Right cardiac atrium (tissue), 5 donors: ENCODE measurements at regions not wholly inside any gene's neighbourhood (a gene's known extent, or its start where the extent isn't known, plus 50 kb on each side); places are given as distances from the start of the nearest gene placed in this dataset.
"Not testable (repeated sequence)": the region's sequence is repeated elsewhere in the genome, so short reads cannot be mapped to it uniquely, and the experiment has no call there.

ENCODE experiments used
- ATAC-seq, 2 donors: fragments of 200-7000 bp; cut with Tn5 transposase; one replicate each; pipeline versions ENCODE4 v1.8.0 to v1.9.1; 2020; ENCODE audit warnings: moderate library complexity in 2 of 2, mild to moderate bottlenecking in 1 of 2
- DNase-seq, 3 donors: peaks; one replicate each; pipeline ENCODE4 v3.0.0-alpha.2; 2020
- H3K27ac ChIP-seq: one replicate; pipeline ENCODE4 v1.5.1; 2013; ENCODE audit warnings: mild to moderate bottlenecking, low read length, control low read depth, moderate library complexity
- H3K27me3 ChIP-seq: one replicate; pipeline ENCODE4 v1.6.1; 2013; ENCODE audit not compliant: control insufficient read depth, insufficient read depth
- H3K4me1 ChIP-seq: one replicate; pipeline ENCODE4 v1.6.1; 2013; ENCODE audit warnings: low read length; ENCODE audit not compliant: control insufficient read depth, insufficient read depth
- H3K4me3 ChIP-seq: one replicate; pipeline ENCODE4 v1.5.1; 2013; ENCODE audit warnings: low read length, control low read depth
- H3K9me3 ChIP-seq: one replicate; pipeline ENCODE4 v1.6.1; 2013; ENCODE audit warnings: low read length; ENCODE audit not compliant: control insufficient read depth
- WGBS: extraction: QIAGEN DNeasy Blood & Tissue Kit; methylation state at CpG from one replicate; pipeline ENCODE4 v1.1.7; 2013; 5-methylcytosine and 5-hydroxymethylcytosine counted together
- intact Hi-C, 4 donors: fragments of 100-400 bp; cut with DNase I; formaldehyde crosslinking; loops; one replicate each; pipeline versions ENCODE4 v1.11.0 to v1.14.0; 2022 to 2023
- donor health status: healthy with polysubstance abuse.
- donor health status: DM: no; HTN: yes; CAD: no.
- donor health status: DM: no; HTN: no; CAD: no.
- donor health status: DM: no; HTN: yes; CAD: no; lungs with severe emphysema.
- donor health status: DM: yes; HTN: yes; CAD: no.

GRCh38 chr6:22133357-22133756, 163.5 kb downstream of the PRL start:
- no peak overlapping the region for H3K27ac ChIP-seq
- DNase-seq (no peak), ATAC-seq (no peak)
- 72% methylated on average over 4 of the region's 4 CpGs for WGBS
- intact Hi-C loops, result no loop called here
- H3K4me3 ChIP-seq, result no peak overlapping the region
- no peaks in the 10 kb centered on the region for H3K27me3 ChIP-seq
- no peaks in the 10 kb centered on the region for H3K9me3 ChIP-seq
- no peaks in the 10 kb centered on the region for H3K4me1 ChIP-seq

GRCh38 chr6:22134308-22134707, 162.5 kb downstream of the PRL start:
- 90% methylated on average over 3 of the region's 3 CpGs for WGBS
- no peak for ATAC-seq

GRCh38 chr6:22135395-22135794, 161.4 kb downstream of the PRL start:
- WGBS, result 79% methylated on average over 1 of the region's 1 CpG
- Histone ChIP-seq H3K27me3 (no peaks in the 10 kb centered on the region), H3K4me1 (no peaks in the 10 kb centered on the region), H3K4me3 (no peak overlapping the region), H3K27ac (no peak overlapping the region), H3K9me3 (no peaks in the 10 kb centered on the region)
- DNase-seq, result no peak
- intact Hi-C loops, result no loop called here
- ATAC-seq, result no peak

More at GRCh38 chr6:22134308-22134707, 162.5 kb downstream of the PRL start:
- Histone ChIP-seq H3K4me1 (no peaks in the 10 kb centered on the region), H3K9me3 (no peaks in the 10 kb centered on the region), H3K27me3 (no peaks in the 10 kb centered on the region), H3K27ac (no peak overlapping the region), H3K4me3 (no peak overlapping the region)
- intact Hi-C loops, result no loop called here
- no peak for DNase-seq

- H3K27ac ChIP-seq, H3K4me3 ChIP-seq, H3K9me3 ChIP-seq, H3K27me3 ChIP-seq, H3K4me1 ChIP-seq, ATAC-seq: not testable (repeated sequence)
- intact Hi-C loops, result loop anchor here in 2 of 4 donors (10.0 kb wide), 1 partner anchor 546 kb away; the partner anchor contains the start of gene SOX4 (in 2 of the 2)
- peak in 1 of 3 donors; percentile 27 for DNase-seq
- 68% methylated on average over 10 of the region's 10 CpGs for WGBS
These were observed 156.1 kb downstream of the PRL start for GRCh38 chr6:22140736-22141135.

GRCh38 chr6:22141241-22141745, 155.5 kb downstream of the PRL start:
- DNase-seq, result no peak
- ATAC-seq, result peak in 1 of 2 donors; percentile 24
- Histone ChIP-seq H3K27me3 (no peaks in the 10 kb centered on the region), H3K9me3 (no peaks in the 10 kb centered on the region), H3K4me3 (no peak overlapping the region), H3K27ac (no peak overlapping the region), H3K4me1 (peaks cover 2% of the 10 kb centered on the region)
- WGBS, result 43% methylated on average over 5 of the region's 5 CpGs
- intact Hi-C loops, result loop anchor here in 2 of 4 donors (10.0 kb wide), 1 partner anchor 546 kb away; the partner anchor contains the start of gene SOX4 (in 2 of the 2)

- H3K27me3 ChIP-seq, result no peaks in the 10 kb centered on the region
- DNase-seq, result no peak
- intact Hi-C loops, result loop anchor here in 2 of 4 donors (10.0 kb wide), 1 partner anchor 548 kb away; the partner anchor contains the start of gene SOX4 (in 2 of the 2)
- H3K27ac ChIP-seq, result no peak overlapping the region
- no peak overlapping the region for H3K4me3 ChIP-seq
- peaks cover 5% of the 10 kb centered on the region for H3K4me1 ChIP-seq
- H3K9me3 ChIP-seq, result no peaks in the 10 kb centered on the region
- no peak for ATAC-seq
- 59% methylated on average over 7 of the region's 7 CpGs for WGBS
These were observed 154.0 kb downstream of the PRL start for GRCh38 chr6:22142856-22143255.

GRCh38 chr6:22145376-22145775, 151.5 kb downstream of the PRL start:
- Histone ChIP-seq H3K9me3 (no peaks in the 10 kb centered on the region), H3K27me3 (no peaks in the 10 kb centered on the region), H3K27ac (no peak overlapping the region), H3K4me3 (no peak overlapping the region), H3K4me1 (peaks cover 13% of the 10 kb centered on the region)
- ATAC-seq (no peak), DNase-seq (no peak)
- 46% methylated on average over 3 of the region's 3 CpGs for WGBS
- intact Hi-C loops, result loop anchor here in 2 of 4 donors (10.0 kb wide), 1 partner anchor 551 kb away; the partner anchor contains the start of gene SOX4 (in 2 of the 2)

- H3K27ac ChIP-seq, result no peak overlapping the region
- H3K4me3 ChIP-seq, result no peak overlapping the region
- DNase-seq (peak in 1 of 3 donors; percentile 47), ATAC-seq (peak; percentile 54)
- intact Hi-C loops, result loop anchor here in 2 of 4 donors (10.0 kb wide), 1 partner anchor 551 kb away; the partner anchor contains the start of gene SOX4 (in 2 of the 2)
- no peaks in the 10 kb centered on the region for H3K9me3 ChIP-seq
- no peaks in the 10 kb centered on the region for H3K27me3 ChIP-seq
- 44% methylated on average over 15 of the region's 15 CpGs for WGBS
- H3K4me1 ChIP-seq, result peaks cover 13% of the 10 kb centered on the region
These were observed 150.8 kb downstream of the PRL start for GRCh38 chr6:22145823-22146677.

GRCh38 chr6:22146678-22146930, 150.2 kb downstream of the PRL start:
- peak overlapping the region; percentile 20 for H3K4me3 ChIP-seq
- ATAC-seq (no peak), DNase-seq (peak in 1 of 3 donors; percentile 55)
- intact Hi-C loops, result loop anchor here in 2 of 4 donors (10.0 kb wide), 1 partner anchor 552 kb away; the partner anchor contains the start of gene SOX4 (in 2 of the 2)
- no peaks in the 10 kb centered on the region for H3K9me3 ChIP-seq
- 85% methylated on average over 17 of the region's 17 CpGs for WGBS
- H3K27me3 ChIP-seq, result no peaks in the 10 kb centered on the region
- peaks cover 11% of the 10 kb centered on the region for H3K4me1 ChIP-seq
- no peak overlapping the region for H3K27ac ChIP-seq

GRCh38 chr6:22146931-22147701, 149.7 kb downstream of the PRL start:
- ATAC-seq, result no peak
- peak overlapping the region; percentile 20 for H3K4me3 ChIP-seq
- DNase-seq, result peak in 2 of 3 donors; percentile 18 to 39
- intact Hi-C loops, result loop anchor here in 2 of 4 donors (10.0 kb wide), 1 partner anchor 552 kb away; the partner anchor contains the start of gene SOX4 (in 2 of the 2)
- no peaks in the 10 kb centered on the region for H3K27me3 ChIP-seq
- peaks cover 11% of the 10 kb centered on the region for H3K4me1 ChIP-seq
- WGBS, result 50% methylated on average over 22 of the region's 22 CpGs
- H3K9me3 ChIP-seq, result no peaks in the 10 kb centered on the region
- no peak overlapping the region for H3K27ac ChIP-seq
